Astrocyte (in vitro differentiated cells and primary cell): ENCODE measurements at regions not wholly inside any gene's neighbourhood (a gene's known extent, or its start where the extent isn't known, plus 50 kb on each side); places are given as distances from the start of the nearest gene placed in this dataset.

Experiments
- DNase-seq: peaks from one replicate; pipeline ENCODE4 v3.0.0-alpha.2; 2010; ENCODE audit warnings: low read depth
- FAIRE-seq: peaks from 2 replicates; lab custom pipeline; 2011; peaks lifted over from hg19 to GRCh38; lab: Jason Lieb, UNC
- H2AFZ ChIP-seq: 2 replicates; pipeline ENCODE4 v1.6.0; 2012; ENCODE audit warnings: low read depth, low read length, inconsistent platforms
- H3K27ac ChIP-seq: 2 replicates; pipeline ENCODE4 v1.5.1; 2011; ENCODE audit warnings: low read depth, low read length, inconsistent platforms
- H3K27me3 ChIP-seq: 2 replicates; pipeline ENCODE4 v1.6.0; 2011; ENCODE audit warnings: low read length, inconsistent platforms; ENCODE audit not compliant: insufficient read depth
- H3K36me3 ChIP-seq: 2 replicates; pipeline ENCODE4 v1.5.1; 2011; ENCODE audit warnings: low read length, inconsistent platforms; ENCODE audit not compliant: insufficient read depth
- H3K4me1 ChIP-seq: 2 replicates; pipeline ENCODE4 v1.5.1; 2011; ENCODE audit warnings: low read length, inconsistent platforms; ENCODE audit not compliant: insufficient read depth
- H3K4me2 ChIP-seq: 2 replicates; pipeline ENCODE4 v1.6.0; 2012; ENCODE audit warnings: low read length, inconsistent platforms
- H3K4me3 ChIP-seq: 2 replicates; pipeline ENCODE4 v1.5.1; 2011; ENCODE audit warnings: low read depth, mild to moderate bottlenecking, low read length, inconsistent platforms; ENCODE audit not compliant: insufficient read depth
- H3K79me2 ChIP-seq: 2 replicates; pipeline ENCODE4 v1.6.0; 2012; ENCODE audit warnings: mild to moderate bottlenecking, low read length, inconsistent platforms; ENCODE audit not compliant: insufficient read depth
- H3K9ac ChIP-seq: 2 replicates; pipeline ENCODE4 v1.6.0; 2012; ENCODE audit warnings: mild to moderate bottlenecking, low read length, inconsistent platforms
- H3K9me3 ChIP-seq: 2 replicates; pipeline ENCODE4 v1.5.1; 2012; ENCODE audit warnings: low read depth, mild to moderate bottlenecking, low read length, inconsistent platforms; ENCODE audit not compliant: insufficient read depth
- H4K20me1 ChIP-seq: 2 replicates; pipeline ENCODE4 v1.6.0; 2012; ENCODE audit warnings: low read length, inconsistent platforms; ENCODE audit not compliant: insufficient read depth
- H3K27ac Mint-ChIP-seq: one replicate; pipeline ENCODE4 v1.8.0; 2021; ENCODE audit warnings: mild to moderate bottlenecking, mixed read lengths; ENCODE audit not compliant: unreplicated experiment
- H3K27me3 Mint-ChIP-seq: one replicate; pipeline ENCODE4 v1.8.0; 2021; ENCODE audit warnings: low read depth, mixed read lengths; ENCODE audit not compliant: unreplicated experiment
- H3K36me3 Mint-ChIP-seq: one replicate; pipeline ENCODE4 v1.8.0; 2021; ENCODE audit warnings: low read depth, mixed read lengths; ENCODE audit not compliant: unreplicated experiment
- H3K4me1 Mint-ChIP-seq: one replicate; pipeline ENCODE4 v1.8.0; 2021; ENCODE audit warnings: low read depth, mixed read lengths; ENCODE audit not compliant: unreplicated experiment
- H3K4me3 Mint-ChIP-seq: one replicate; pipeline ENCODE4 v1.8.0; 2021; ENCODE audit warnings: mild to moderate bottlenecking, moderate library complexity, mixed read lengths; ENCODE audit not compliant: unreplicated experiment
- H3K9me3 Mint-ChIP-seq: one replicate; pipeline ENCODE4 v1.8.0; 2021; ENCODE audit warnings: mild to moderate bottlenecking, mixed read lengths; ENCODE audit not compliant: unreplicated experiment
- CTCF ChIP-seq: IDR thresholded peaks from 2 replicates; pipeline ENCODE4 v1.5.1; 2011; ENCODE audit warnings: low read depth, mild to moderate bottlenecking, inconsistent platforms, low read length, moderate library complexity; ENCODE audit not compliant: insufficient read depth
- EZH2 ChIP-seq: IDR thresholded peaks from 2 replicates; pipeline ENCODE4 v1.6.1; 2012; ENCODE audit warnings: mild to moderate bottlenecking, low read length, inconsistent platforms; ENCODE audit not compliant: insufficient read depth

- H3K79me2 ChIP-seq = no peaks in the 10 kb centered on the region
Observed at GRCh38 chr12:17278946-17279345, 673.0 kb upstream of the LMO3 start.

GRCh38 chr12:17276196-17276595 lies 670.2 kb upstream of the LMO3 start:
- no peak overlapping the region for H3K4me3 ChIP-seq
- H4K20me1 ChIP-seq = no peaks in the 10 kb centered on the region
- H3K9ac ChIP-seq = no peak overlapping the region
- H3K79me2 ChIP-seq = no peaks in the 10 kb centered on the region
- no peaks in the 10 kb centered on the region for H3K9me3 ChIP-seq
- no peak overlapping the region for H2AFZ ChIP-seq
- H3K4me1 Mint-ChIP-seq = no peaks in the 10 kb centered on the region
- H3K27ac Mint-ChIP-seq = no peak overlapping the region
- H3K36me3 Mint-ChIP-seq = no peaks in the 10 kb centered on the region
- no peaks in the 10 kb centered on the region for H3K27me3 ChIP-seq
- FAIRE-seq = no peak
- H3K4me2 ChIP-seq = no peak overlapping the region
- DNase-seq = no peak
- no peaks in the 10 kb centered on the region for H3K27me3 Mint-ChIP-seq
- no peaks in the 10 kb centered on the region for H3K36me3 ChIP-seq
- H3K9me3 Mint-ChIP-seq = no peaks in the 10 kb centered on the region
- TF ChIP-seq EZH2 (no peak), CTCF (no peak)
- H3K4me1 ChIP-seq = no peaks in the 10 kb centered on the region
- H3K27ac ChIP-seq = no peak overlapping the region
- no peak overlapping the region for H3K4me3 Mint-ChIP-seq

More at GRCh38 chr12:17278946-17279345, 673.0 kb upstream of the LMO3 start:
- Histone ChIP-seq H3K4me3 (no peak overlapping the region), H2AFZ (no peak overlapping the region), H3K9ac (no peak overlapping the region), H3K4me1 (no peaks in the 10 kb centered on the region), H4K20me1 (no peaks in the 10 kb centered on the region), H3K27me3 (no peaks in the 10 kb centered on the region), H3K36me3 (no peaks in the 10 kb centered on the region), H3K9me3 (no peaks in the 10 kb centered on the region), H3K27ac (no peak overlapping the region), H3K4me2 (no peak overlapping the region)
- no peak for FAIRE-seq
- Mint-ChIP-seq H3K9me3 (no peaks in the 10 kb centered on the region), H3K36me3 (no peaks in the 10 kb centered on the region), H3K4me3 (no peak overlapping the region), H3K27ac (no peak overlapping the region), H3K27me3 (no peaks in the 10 kb centered on the region), H3K4me1 (no peaks in the 10 kb centered on the region)
- TF ChIP-seq CTCF = no peak
- no peak for TF ChIP-seq EZH2
- no peak for DNase-seq

GRCh38 chr12:17266856-17267255 lies 660.9 kb upstream of the LMO3 start:
- Histone ChIP-seq H3K4me2 (no peak overlapping the region), H3K9me3 (no peaks in the 10 kb centered on the region), H3K36me3 (no peaks in the 10 kb centered on the region), H3K27ac (no peak overlapping the region), H3K4me3 (no peak overlapping the region), H3K9ac (no peak overlapping the region), H3K27me3 (no peaks in the 10 kb centered on the region), H4K20me1 (no peaks in the 10 kb centered on the region), H3K4me1 (no peaks in the 10 kb centered on the region), H2AFZ (no peak overlapping the region), H3K79me2 (no peaks in the 10 kb centered on the region)
- no peaks in the 10 kb centered on the region for H3K9me3 Mint-ChIP-seq
- H3K4me3 Mint-ChIP-seq = no peak overlapping the region
- DNase-seq (no peak), FAIRE-seq (no peak)
- TF ChIP-seq CTCF (no peak), EZH2 (no peak)
- H3K4me1 Mint-ChIP-seq = peaks cover 3% of the 10 kb centered on the region
- H3K36me3 Mint-ChIP-seq = no peaks in the 10 kb centered on the region
- no peaks in the 10 kb centered on the region for H3K27me3 Mint-ChIP-seq
- no peak overlapping the region for H3K27ac Mint-ChIP-seq
